Central memory CD8-positive, alpha-beta T cell (primary cell): ENCODE measurements at regions not wholly inside any gene's neighbourhood (a gene's known extent, or its start where the extent isn't known, plus 50 kb on each side); places are given as distances from the start of the nearest gene placed in this dataset.
"Not testable (repeated sequence)": the region's sequence is repeated elsewhere in the genome, so short reads cannot be mapped to it uniquely, and the experiment has no call there.

Source experiments
- ATAC-seq: fragments of 150-1000 bp; cut with Tn5 transposase; replicated peaks from 2 replicates; pipeline ENCODE4 v1.10.0; 2022; ENCODE audit warnings: mild to moderate bottlenecking, moderate FRiP score, moderate number of reproducible peaks; ENCODE audit not compliant: poor library complexity, severe bottlenecking; ENCODE audit errors: extremely low read depth
- DNase-seq, 2 donors: peaks; one replicate each; pipeline ENCODE4 v3.0.0; 2021; ENCODE audit warnings: low spot score in 2 of 2
- H3K27ac Mint-ChIP-seq: one replicate; pipeline ENCODE4 v1.8.0; 2022; ENCODE audit warnings: low read depth, mild to moderate bottlenecking, moderate library complexity, mixed read lengths
- H3K27me3 Mint-ChIP-seq: one replicate; pipeline ENCODE4 v1.8.0; 2022; ENCODE audit warnings: mixed read lengths
- H3K36me3 Mint-ChIP-seq: one replicate; pipeline ENCODE4 v1.8.0; 2022; ENCODE audit warnings: mild to moderate bottlenecking, moderate library complexity, mixed read lengths; ENCODE audit not compliant: insufficient read depth
- H3K4me1 Mint-ChIP-seq: one replicate; pipeline ENCODE4 v1.8.0; 2022; ENCODE audit warnings: mixed read lengths
- H3K4me3 Mint-ChIP-seq: one replicate; pipeline ENCODE4 v1.8.0; 2022; ENCODE audit warnings: mild to moderate bottlenecking, moderate library complexity, mixed read lengths
- H3K9me3 Mint-ChIP-seq: one replicate; pipeline ENCODE4 v1.8.0; 2022; ENCODE audit warnings: mixed read lengths

GRCh38 chr4:188987011-188987410 is 847.8 kb downstream of the TRIML1 start:
- H3K36me3 Mint-ChIP-seq = no peaks in the 10 kb centered on the region
- no peak for ATAC-seq
- DNase-seq = no peak
- H3K27me3 Mint-ChIP-seq = no peaks in the 10 kb centered on the region
- H3K4me3 Mint-ChIP-seq = no peak overlapping the region
- peaks cover 4% of the 10 kb centered on the region for H3K9me3 Mint-ChIP-seq
- H3K27ac Mint-ChIP-seq = no peak overlapping the region
- no peaks in the 10 kb centered on the region for H3K4me1 Mint-ChIP-seq

GRCh38 chr4:188988131-188988530 is 848.9 kb downstream of the TRIML1 start:
- DNase-seq (no peak), ATAC-seq (no peak)
- H3K36me3 Mint-ChIP-seq = no peaks in the 10 kb centered on the region

GRCh38 chr4:188989371-188989770 is 850.1 kb downstream of the TRIML1 start:
- ATAC-seq (no peak), DNase-seq (no peak)
- H3K27me3 Mint-ChIP-seq = no peaks in the 10 kb centered on the region
- H3K27ac Mint-ChIP-seq = no peak overlapping the region
- no peaks in the 10 kb centered on the region for H3K4me1 Mint-ChIP-seq
- no peak overlapping the region for H3K4me3 Mint-ChIP-seq
- peaks cover 10% of the 10 kb centered on the region for H3K9me3 Mint-ChIP-seq
- no peaks in the 10 kb centered on the region for H3K36me3 Mint-ChIP-seq

More at GRCh38 chr4:188988131-188988530, 848.9 kb downstream of the TRIML1 start:
- Mint-ChIP-seq H3K27me3 (no peaks in the 10 kb centered on the region), H3K4me3 (no peak overlapping the region), H3K27ac (no peak overlapping the region), H3K9me3 (peaks cover 8% of the 10 kb centered on the region), H3K4me1 (no peaks in the 10 kb centered on the region)

- DNase-seq (no peak), ATAC-seq (no peak)
- H3K4me1 Mint-ChIP-seq = no peaks in the 10 kb centered on the region
- peaks cover 10% of the 10 kb centered on the region for H3K9me3 Mint-ChIP-seq
- H3K27me3 Mint-ChIP-seq = no peaks in the 10 kb centered on the region
- no peaks in the 10 kb centered on the region for H3K36me3 Mint-ChIP-seq
- H3K4me3 Mint-ChIP-seq = no peak overlapping the region
- H3K27ac Mint-ChIP-seq = no peak overlapping the region
Measured at GRCh38 chr4:188992706-188993105, 853.5 kb downstream of the TRIML1 start.

GRCh38 chr4:188993871-188994270 is 854.6 kb downstream of the TRIML1 start:
- no peak overlapping the region for H3K4me3 Mint-ChIP-seq
- H3K27me3 Mint-ChIP-seq = no peaks in the 10 kb centered on the region
- no peaks in the 10 kb centered on the region for H3K4me1 Mint-ChIP-seq
- DNase-seq = no peak
- H3K9me3 Mint-ChIP-seq = peaks cover 16% of the 10 kb centered on the region
- no peak for ATAC-seq
- no peaks in the 10 kb centered on the region for H3K36me3 Mint-ChIP-seq
- H3K27ac Mint-ChIP-seq = no peak overlapping the region

- ATAC-seq (no peak), DNase-seq (no peak)
- no peak overlapping the region for H3K4me3 Mint-ChIP-seq
- no peaks in the 10 kb centered on the region for H3K27me3 Mint-ChIP-seq
- H3K4me1 Mint-ChIP-seq = no peaks in the 10 kb centered on the region
- no peak overlapping the region for H3K27ac Mint-ChIP-seq
- peaks cover 18% of the 10 kb centered on the region for H3K9me3 Mint-ChIP-seq
- no peaks in the 10 kb centered on the region for H3K36me3 Mint-ChIP-seq
Measured at GRCh38 chr4:189001283-189001970, 862.2 kb downstream of the TRIML1 start.

GRCh38 chr4:189001971-189002450 is 862.8 kb downstream of the TRIML1 start:
- H3K36me3 Mint-ChIP-seq = no peaks in the 10 kb centered on the region

GRCh38 chr4:189002475-189002874 is 863.2 kb downstream of the TRIML1 start:
- Mint-ChIP-seq H3K27ac (no peak overlapping the region), H3K4me3 (no peak overlapping the region), H3K27me3 (no peaks in the 10 kb centered on the region), H3K4me1 (no peaks in the 10 kb centered on the region), H3K36me3 (no peaks in the 10 kb centered on the region), H3K9me3 (peaks cover 18% of the 10 kb centered on the region)
- no peak for ATAC-seq
- DNase-seq = no peak

More at GRCh38 chr4:189001971-189002450, 862.8 kb downstream of the TRIML1 start:
- DNase-seq (no peak), ATAC-seq (no peak)
- Mint-ChIP-seq H3K9me3 (peaks cover 18% of the 10 kb centered on the region), H3K4me3 (no peak overlapping the region), H3K27ac (no peak overlapping the region), H3K4me1 (no peaks in the 10 kb centered on the region), H3K27me3 (no peaks in the 10 kb centered on the region)

GRCh38 chr4:189010452-189011217 is 871.4 kb downstream of the TRIML1 start:
- ATAC-seq, H3K27me3 Mint-ChIP-seq, H3K36me3 Mint-ChIP-seq, H3K27ac Mint-ChIP-seq, H3K9me3 Mint-ChIP-seq, DNase-seq, H3K4me1 Mint-ChIP-seq, H3K4me3 Mint-ChIP-seq: not testable (repeated sequence)

GRCh38 chr4:189021831-189022230 is 882.6 kb downstream of the TRIML1 start:
- ATAC-seq (no peak), DNase-seq (no peak)
- no peaks in the 10 kb centered on the region for H3K36me3 Mint-ChIP-seq
- no peaks in the 10 kb centered on the region for H3K27me3 Mint-ChIP-seq
- no peaks in the 10 kb centered on the region for H3K4me1 Mint-ChIP-seq
- H3K4me3 Mint-ChIP-seq = no peak overlapping the region
- peaks cover 22% of the 10 kb centered on the region for H3K9me3 Mint-ChIP-seq
- H3K27ac Mint-ChIP-seq = no peak overlapping the region

- DNase-seq = no peak
- H3K27ac Mint-ChIP-seq = no peak overlapping the region
- no peaks in the 10 kb centered on the region for H3K27me3 Mint-ChIP-seq
- no peaks in the 10 kb centered on the region for H3K4me1 Mint-ChIP-seq
- H3K36me3 Mint-ChIP-seq = no peaks in the 10 kb centered on the region
- ATAC-seq = no peak
- H3K9me3 Mint-ChIP-seq = peaks cover 27% of the 10 kb centered on the region
- H3K4me3 Mint-ChIP-seq = no peak overlapping the region
Measured at GRCh38 chr4:189022440-189023035, 883.3 kb downstream of the TRIML1 start.

- no peak for ATAC-seq
- H3K9me3 Mint-ChIP-seq = peaks cover 12% of the 10 kb centered on the region
- no peak overlapping the region for H3K27ac Mint-ChIP-seq
- no peaks in the 10 kb centered on the region for H3K27me3 Mint-ChIP-seq
- DNase-seq = no peak
- no peaks in the 10 kb centered on the region for H3K4me1 Mint-ChIP-seq
- no peak overlapping the region for H3K4me3 Mint-ChIP-seq
- no peaks in the 10 kb centered on the region for H3K36me3 Mint-ChIP-seq
Measured at GRCh38 chr4:189029976-189030504, 890.8 kb downstream of the TRIML1 start.
